ENCODE measurements at regions not wholly inside any gene's neighbourhood (a gene's known extent, or its start where the extent isn't known, plus 50 kb on each side); places are given as distances from the start of the nearest gene placed in this dataset.

DNA sequence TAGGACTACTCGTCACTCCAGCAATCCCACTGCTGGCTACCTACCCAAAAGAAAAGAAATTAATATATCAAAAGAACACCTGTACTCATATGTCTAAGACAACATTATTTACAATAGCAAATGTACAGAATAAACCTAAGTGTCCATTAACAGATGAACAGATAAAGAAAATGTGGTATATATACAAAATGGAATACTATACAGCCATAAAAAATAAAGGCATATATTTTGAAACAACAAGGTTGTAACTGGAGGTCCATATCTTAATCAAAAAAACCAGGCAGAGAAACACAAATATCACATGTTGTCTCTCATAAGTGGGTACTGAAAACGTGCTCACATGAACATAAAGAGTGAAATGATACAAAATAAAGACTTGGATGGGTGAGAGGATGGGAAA, 1073.3 kb upstream of the PHF14 start:
- H3K27ac ChIP-seq: no peak overlapping the region
- H3K4me2 ChIP-seq: no peak overlapping the region
- no peaks in the 10 kb centered on the region for H3K27me3 ChIP-seq (ENCODE audit: insufficient read depth, low read depth)
- H2AFZ ChIP-seq: no peak overlapping the region
- ChIA-PET CTCF (no interaction called here), POLR2A (ENCODE audit: unreplicated experiment) (no interaction called here)
- no peaks in the 10 kb centered on the region for H4K20me1 ChIP-seq (ENCODE audit: insufficient read depth)
- BruUV-seq (replicated peaks): no TSS peak
- H3K79me2 ChIP-seq (ENCODE audit: low read depth): no peaks in the 10 kb centered on the region
- H3F3A ChIP-seq (ENCODE audit: insufficient read depth, low read depth): no peaks in the 10 kb centered on the region
- H3K9me2 ChIP-seq (ENCODE audit: insufficient read depth): no peaks in the 10 kb centered on the region
- no peak for DNase-seq
- no peak for TF ChIP-seq EZH2 (IDR thresholded peaks at IDR 0.05; ENCODE audit: low read depth)
- TF ChIP-seq, protein P1, sequence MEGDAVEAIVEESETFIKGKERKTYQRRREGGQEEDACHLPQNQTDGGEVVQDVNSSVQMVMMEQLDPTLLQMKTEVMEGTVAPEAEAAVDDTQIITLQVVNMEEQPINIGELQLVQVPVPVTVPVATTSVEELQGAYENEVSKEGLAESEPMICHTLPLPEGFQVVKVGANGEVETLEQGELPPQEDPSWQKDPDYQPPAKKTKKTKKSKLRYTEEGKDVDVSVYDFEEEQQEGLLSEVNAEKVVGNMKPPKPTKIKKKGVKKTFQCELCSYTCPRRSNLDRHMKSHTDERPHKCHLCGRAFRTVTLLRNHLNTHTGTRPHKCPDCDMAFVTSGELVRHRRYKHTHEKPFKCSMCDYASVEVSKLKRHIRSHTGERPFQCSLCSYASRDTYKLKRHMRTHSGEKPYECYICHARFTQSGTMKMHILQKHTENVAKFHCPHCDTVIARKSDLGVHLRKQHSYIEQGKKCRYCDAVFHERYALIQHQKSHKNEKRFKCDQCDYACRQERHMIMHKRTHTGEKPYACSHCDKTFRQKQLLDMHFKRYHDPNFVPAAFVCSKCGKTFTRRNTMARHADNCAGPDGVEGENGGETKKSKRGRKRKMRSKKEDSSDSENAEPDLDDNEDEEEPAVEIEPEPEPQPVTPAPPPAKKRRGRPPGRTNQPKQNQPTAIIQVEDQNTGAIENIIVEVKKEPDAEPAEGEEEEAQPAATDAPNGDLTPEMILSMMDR (conservative IDR thresholded peaks at IDR 0.05): no peak
- H3K9me3 ChIP-seq (ENCODE audit: insufficient read depth, low read depth): no peaks in the 10 kb centered on the region
- no peaks in the 10 kb centered on the region for H3K4me1 ChIP-seq (replicated peaks; ENCODE audit: insufficient read depth)
- intact Hi-C loops (cut with micrococcal nuclease; ENCODE audit: unreplicated experiment): no loop called here
- no peak overlapping the region for H3K4me3 ChIP-seq
- H3K36me3 ChIP-seq (ENCODE audit: low read depth): no peaks in the 10 kb centered on the region

- H3K27ac ChIP-seq: no peak overlapping the region
- no peaks in the 10 kb centered on the region for H3K9me2 ChIP-seq (ENCODE audit: insufficient read depth)
- DNase-seq: no peak
- no peaks in the 10 kb centered on the region for H4K20me1 ChIP-seq (ENCODE audit: insufficient read depth)
- CTCF ChIA-PET: no interaction called here
- intact Hi-C loops (cut with micrococcal nuclease; ENCODE audit: unreplicated experiment): no loop called here
- H3K27me3 ChIP-seq (ENCODE audit: insufficient read depth, low read depth): no peaks in the 10 kb centered on the region
- POLR2A ChIA-PET (ENCODE audit: unreplicated experiment): no interaction called here
- no TSS peak for BruUV-seq (replicated peaks)
- H3F3A ChIP-seq (ENCODE audit: insufficient read depth, low read depth): no peaks in the 10 kb centered on the region
- H3K4me1 ChIP-seq (replicated peaks; ENCODE audit: insufficient read depth): no peaks in the 10 kb centered on the region
- TF ChIP-seq EZH2 (IDR thresholded peaks at IDR 0.05; ENCODE audit: low read depth): no peak
- TF ChIP-seq, protein P1 (conservative IDR thresholded peaks at IDR 0.05): no peak
- no peaks in the 10 kb centered on the region for H3K79me2 ChIP-seq (ENCODE audit: low read depth)
- H3K9me3 ChIP-seq (ENCODE audit: insufficient read depth, low read depth): no peaks in the 10 kb centered on the region
- H3K4me3 ChIP-seq: no peak overlapping the region
- H2AFZ ChIP-seq: no peak overlapping the region
- no peaks in the 10 kb centered on the region for H3K36me3 ChIP-seq (ENCODE audit: low read depth)
- no peak overlapping the region for H3K4me2 ChIP-seq
Measured at GRCh38 chr7:9921326-9921725, 1052.3 kb upstream of the PHF14 start.

DNA sequence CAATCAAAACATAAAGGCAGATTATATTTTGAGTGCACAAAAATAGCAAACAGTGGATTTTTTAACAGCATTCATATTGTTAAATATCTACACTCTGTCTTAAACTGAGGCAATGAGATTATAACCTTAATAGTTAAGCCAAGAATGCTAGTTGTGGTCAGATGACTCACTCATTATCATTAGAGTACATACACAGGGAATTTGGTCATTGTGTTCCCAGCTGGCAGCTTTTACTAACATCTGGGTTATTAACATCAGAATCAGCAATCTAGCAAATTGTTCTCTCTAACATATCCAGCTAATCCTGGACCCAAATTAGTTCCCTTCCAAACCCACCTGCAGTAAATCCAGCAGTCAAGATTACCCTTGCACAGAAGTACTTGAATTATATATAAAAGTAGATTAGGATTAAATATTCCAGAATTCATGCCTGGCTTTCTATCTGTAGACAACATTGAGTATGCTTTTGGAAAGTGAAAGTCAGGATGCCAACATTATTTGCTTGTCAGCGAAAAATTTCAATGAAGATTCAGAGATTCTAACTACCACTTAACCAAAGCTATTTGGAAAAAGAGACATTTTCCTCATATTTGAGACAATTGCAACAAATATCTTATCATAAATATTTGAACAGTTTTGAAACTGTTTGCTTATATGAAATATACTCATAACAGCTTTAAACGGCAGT, 1035.6 kb upstream of the PHF14 start:
- Histone ChIP-seq H2AFZ (no peak overlapping the region), H3K27me3 (ENCODE audit: insufficient read depth, low read depth) (no peaks in the 10 kb centered on the region), H3K9me2 (ENCODE audit: insufficient read depth) (no peaks in the 10 kb centered on the region), H3K36me3 (ENCODE audit: low read depth) (no peaks in the 10 kb centered on the region), H3K4me2 (0 out of 2 replicates have a peak overlapping the region, but pooled peaks have one; percentile 5), H3K27ac (no peak overlapping the region), H3K79me2 (ENCODE audit: low read depth) (no peaks in the 10 kb centered on the region), H4K20me1 (ENCODE audit: insufficient read depth) (no peaks in the 10 kb centered on the region), H3K4me3 (no peak overlapping the region), H3F3A (ENCODE audit: insufficient read depth, low read depth) (no peaks in the 10 kb centered on the region; the same call in 1 of the 2 replicates), H3K4me1 (replicated peaks; ENCODE audit: insufficient read depth) (no peaks in the 10 kb centered on the region), H3K9me3 (ENCODE audit: insufficient read depth, low read depth) (no peaks in the 10 kb centered on the region)
- no TSS peak for BruUV-seq (replicated peaks)
- TF ChIP-seq EZH2 (IDR thresholded peaks at IDR 0.05; ENCODE audit: low read depth): no peak
- TF ChIP-seq, protein P1 (conservative IDR thresholded peaks at IDR 0.05): no peak
- DNase-seq: no peak
- ChIA-PET CTCF (no interaction called here), POLR2A (ENCODE audit: unreplicated experiment) (no interaction called here)
- intact Hi-C loops (cut with micrococcal nuclease; ENCODE audit: unreplicated experiment): no loop called here
